HCT116 (cell line): ENCODE measurements at regions not wholly inside any gene's neighbourhood (a gene's known extent, or its start where the extent isn't known, plus 50 kb on each side); places are given as distances from the start of the nearest gene placed in this dataset.

Experiments used
- CTCF ChIP-seq, 3 experiments: fragments of 200-600 bp in 1 of 3; sonication (generic) in 1 of 3; IDR thresholded peaks in 2 of 3; conservative IDR thresholded peaks in 1 of 3; 2 replicates each; pipeline ENCODE4 v1.5.1; 2012 to 2017; ENCODE audit warnings: low read depth in 2 of 3, low read length in 2 of 3, antibody characterized with exemption in 1 of 3, borderline replicate concordance in 1 of 3, control low read depth in 1 of 3, mild to moderate bottlenecking in 1 of 3, mixed read lengths in 1 of 3, mixed run types in 1 of 3, moderate library complexity in 1 of 3; ENCODE audit not compliant: insufficient read depth in 1 of 3
- EZH2 ChIP-seq: fragments of 200-600 bp; sonication (generic); IDR thresholded peaks from 2 replicates; pipeline ENCODE4 v1.6.1; 2017; ENCODE audit warnings: antibody characterized with exemption, mixed run types
- EZH2phosphoT487 ChIP-seq: fragments of 200-600 bp; IDR thresholded peaks from 2 replicates; pipeline ENCODE4 v1.6.1; 2018; ENCODE audit warnings: antibody characterized with exemption, borderline replicate concordance
- JUND ChIP-seq: IDR thresholded peaks from 2 replicates; pipeline ENCODE4 v1.6.1; 2012
- MAX ChIP-seq: IDR thresholded peaks from 2 replicates; pipeline ENCODE4 v1.6.1; 2012
- POLR2A ChIP-seq: IDR thresholded peaks from 2 replicates; pipeline ENCODE4 v1.7.0; 2011; ENCODE audit warnings: borderline replicate concordance; ENCODE audit not compliant: insufficient read depth, insufficient read length; ENCODE audit errors: extremely low read depth
- POLR2AphosphoS5 ChIP-seq: IDR thresholded peaks from 2 replicates; pipeline ENCODE4 v1.6.1; 2011; ENCODE audit warnings: mild to moderate bottlenecking, low read depth, low read length, moderate library complexity
- REST ChIP-seq: IDR thresholded peaks from 2 replicates; pipeline ENCODE4 v1.6.1; 2012; ENCODE audit warnings: low read depth
- YY1 ChIP-seq: IDR thresholded peaks from 2 replicates; pipeline ENCODE4 v1.6.1; 2011; ENCODE audit warnings: low read length, low read depth, moderate library complexity, mild to moderate bottlenecking; ENCODE audit not compliant: insufficient replicate concordance; ENCODE audit errors: extremely low read depth
- ZNF274 ChIP-seq: fragments of 200-500 bp; sonication (Bioruptor generic); IDR thresholded peaks from 2 replicates; pipeline ENCODE4 v1.6.1; 2014; ENCODE audit warnings: mild to moderate bottlenecking, low read depth, low read length, inconsistent platforms

GRCh38 chr21:26754853-26755252 is 90.4 kb downstream of the ADAMTS1 start:
- TF ChIP-seq MAX: no peak
- no peak for TF ChIP-seq POLR2A
- no peak for TF ChIP-seq CTCF (IDR thresholded peaks at IDR 0.05 in 2 of 3, conservative IDR thresholded peaks at IDR 0.05 in 1 of 3; ENCODE audit: borderline replicate concordance in 1 of 3, insufficient read depth in 1 of 3, low read depth in 2 of 3, low read length in 2 of 3)
- TF ChIP-seq YY1: no peak
- no peak for TF ChIP-seq JUND
- no peak for TF ChIP-seq POLR2AphosphoS5
- TF ChIP-seq REST: no peak
- no peak for TF ChIP-seq ZNF274
- no peak for TF ChIP-seq EZH2phosphoT487
- TF ChIP-seq EZH2: no peak
